Smooth muscle cell (in vitro differentiated cells): ENCODE measurements at regions not wholly inside any gene's neighbourhood (a gene's known extent, or its start where the extent isn't known, plus 50 kb on each side); places are given as distances from the start of the nearest gene placed in this dataset.

Experiments
- DNase-seq: peaks from one replicate; lab custom pipeline; 2025; ENCODE audit not compliant: unreplicated experiment; lab: John Stamatoyannopoulos, UW
- H2AFZ ChIP-seq: fragments of 200-600 bp; sonication (generic); 2 replicates; pipeline ENCODE4 v1.6.0; 2016; ENCODE audit warnings: antibody characterized with exemption, low read depth, mild to moderate bottlenecking
- H3F3A ChIP-seq: fragments of 200-600 bp; sonication (generic); 2 replicates; pipeline ENCODE4 v1.6.0; 2017; ENCODE audit warnings: antibody characterized with exemption, low read depth
- H3K27ac ChIP-seq: fragments of 200-600 bp; sonication (generic); 2 replicates; pipeline ENCODE4 v1.5.1; 2016; ENCODE audit warnings: low read depth, mild to moderate bottlenecking
- H3K27me3 ChIP-seq: fragments of 200-600 bp; sonication (generic); 2 replicates; pipeline ENCODE4 v1.6.1; 2016; ENCODE audit warnings: low read depth, mild to moderate bottlenecking
- H3K36me3 ChIP-seq: fragments of 200-600 bp; sonication (generic); 2 replicates; pipeline ENCODE4 v1.5.1; 2016; ENCODE audit warnings: low read depth
- H3K4me1 ChIP-seq: fragments of 200-600 bp; sonication (generic); 2 replicates; pipeline ENCODE4 v1.5.1; 2016; ENCODE audit warnings: low read depth
- H3K4me2 ChIP-seq: fragments of 200-600 bp; sonication (generic); 2 replicates; pipeline ENCODE4 v1.6.0; 2016; ENCODE audit warnings: mild to moderate bottlenecking
- H3K4me3 ChIP-seq: fragments of 200-600 bp; sonication (generic); 2 replicates; pipeline ENCODE4 v1.5.1; 2016; ENCODE audit warnings: mild to moderate bottlenecking
- H3K79me2 ChIP-seq: fragments of 200-600 bp; sonication (generic); 2 replicates; pipeline ENCODE4 v1.6.0; 2016; ENCODE audit warnings: low read depth, mild to moderate bottlenecking
- H3K9ac ChIP-seq: fragments of 200-600 bp; sonication (generic); 2 replicates; pipeline ENCODE4 v1.6.0; 2016; ENCODE audit warnings: low read depth
- H3K9me3 ChIP-seq: fragments of 200-600 bp; sonication (generic); replicated peaks from 2 replicates; pipeline ENCODE4 v1.5.1; 2016; ENCODE audit warnings: low read depth
- H4K20me1 ChIP-seq: fragments of 200-600 bp; sonication (generic); 2 replicates; pipeline ENCODE4 v1.6.0; 2016; ENCODE audit warnings: low read depth
- WGBS: methylation state at CpG from one replicate; pipeline ENCODE4 v1.1.7; 2016; ENCODE audit warnings: low lambda C conversion rate; 5-methylcytosine and 5-hydroxymethylcytosine counted together
- TF ChIP-seq, protein P1 (sequence below): fragments of 200-600 bp; sonication (generic); IDR thresholded peaks from 2 replicates; pipeline ENCODE4 v1.5.1; 2017; ENCODE audit warnings: borderline replicate concordance, mild to moderate bottlenecking, antibody characterized with exemption; ENCODE audit not compliant: insufficient read depth, poor library complexity, severe bottlenecking

DNA sequence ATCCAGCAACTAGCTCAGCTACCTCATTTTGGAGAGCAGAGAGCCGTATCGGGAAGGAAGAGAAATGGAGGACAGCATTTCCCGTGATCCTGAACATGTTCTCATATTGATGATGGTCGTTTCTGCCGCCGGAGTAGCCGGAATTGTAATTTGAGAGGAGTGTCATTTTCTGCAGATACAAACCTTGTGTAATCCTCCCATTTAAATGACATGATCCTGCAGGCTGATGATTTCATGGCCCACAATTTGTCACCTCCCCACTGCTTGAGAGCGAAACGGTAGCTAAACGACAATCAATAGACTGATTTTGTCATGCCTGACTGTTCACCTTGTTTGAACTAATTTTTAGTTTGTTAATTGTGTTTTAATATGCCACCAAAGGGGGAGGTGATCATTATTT is 126.5 kb upstream of the CNTN6 start:
- H3K4me1 ChIP-seq = no peaks in the 10 kb centered on the region
- H3K9ac ChIP-seq = no peak overlapping the region
- H3K27ac ChIP-seq = no peak overlapping the region
- no peaks in the 10 kb centered on the region for H4K20me1 ChIP-seq
- H3K27me3 ChIP-seq = no peaks in the 10 kb centered on the region
- H2AFZ ChIP-seq = no peak overlapping the region
- no peaks in the 10 kb centered on the region for H3K36me3 ChIP-seq
- WGBS = 86% methylated on average over 10 of the region's 10 CpGs
- H3F3A ChIP-seq = no peaks in the 10 kb centered on the region
- H3K9me3 ChIP-seq = no peaks in the 10 kb centered on the region
- TF ChIP-seq, protein P1, sequence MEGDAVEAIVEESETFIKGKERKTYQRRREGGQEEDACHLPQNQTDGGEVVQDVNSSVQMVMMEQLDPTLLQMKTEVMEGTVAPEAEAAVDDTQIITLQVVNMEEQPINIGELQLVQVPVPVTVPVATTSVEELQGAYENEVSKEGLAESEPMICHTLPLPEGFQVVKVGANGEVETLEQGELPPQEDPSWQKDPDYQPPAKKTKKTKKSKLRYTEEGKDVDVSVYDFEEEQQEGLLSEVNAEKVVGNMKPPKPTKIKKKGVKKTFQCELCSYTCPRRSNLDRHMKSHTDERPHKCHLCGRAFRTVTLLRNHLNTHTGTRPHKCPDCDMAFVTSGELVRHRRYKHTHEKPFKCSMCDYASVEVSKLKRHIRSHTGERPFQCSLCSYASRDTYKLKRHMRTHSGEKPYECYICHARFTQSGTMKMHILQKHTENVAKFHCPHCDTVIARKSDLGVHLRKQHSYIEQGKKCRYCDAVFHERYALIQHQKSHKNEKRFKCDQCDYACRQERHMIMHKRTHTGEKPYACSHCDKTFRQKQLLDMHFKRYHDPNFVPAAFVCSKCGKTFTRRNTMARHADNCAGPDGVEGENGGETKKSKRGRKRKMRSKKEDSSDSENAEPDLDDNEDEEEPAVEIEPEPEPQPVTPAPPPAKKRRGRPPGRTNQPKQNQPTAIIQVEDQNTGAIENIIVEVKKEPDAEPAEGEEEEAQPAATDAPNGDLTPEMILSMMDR = no peak
- no peak overlapping the region for H3K4me3 ChIP-seq
- H3K4me2 ChIP-seq = no peak overlapping the region
- no peak for DNase-seq
- H3K79me2 ChIP-seq = no peaks in the 10 kb centered on the region

DNA sequence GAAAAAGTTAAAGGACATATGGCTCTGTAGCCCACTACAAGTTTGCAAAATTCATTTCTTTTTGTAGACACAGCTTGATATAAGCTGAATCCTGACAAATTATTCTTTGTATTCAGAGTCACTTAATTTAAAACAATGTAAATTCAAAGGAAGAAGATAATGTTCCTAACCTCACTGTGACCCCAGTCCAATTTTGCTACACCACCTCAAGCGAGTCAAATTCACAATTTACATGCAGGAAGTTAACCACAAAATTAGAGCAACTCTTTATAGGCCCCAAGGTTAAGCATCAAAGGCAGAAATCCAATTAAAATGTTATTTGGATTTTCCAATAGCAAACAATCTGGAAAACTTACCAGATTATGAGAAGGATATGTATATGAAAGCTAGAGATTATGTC is 119.5 kb upstream of the CNTN6 start:
- no peak overlapping the region for H3K4me2 ChIP-seq
- 84% methylated on average over 1 of the region's 1 CpG for WGBS
- H2AFZ ChIP-seq = no peak overlapping the region
- DNase-seq = no peak
- no peak overlapping the region for H3K4me3 ChIP-seq
- H3F3A ChIP-seq = no peaks in the 10 kb centered on the region
- no peaks in the 10 kb centered on the region for H3K4me1 ChIP-seq
- H4K20me1 ChIP-seq = no peaks in the 10 kb centered on the region
- H3K36me3 ChIP-seq = no peaks in the 10 kb centered on the region
- no peaks in the 10 kb centered on the region for H3K27me3 ChIP-seq
- H3K9me3 ChIP-seq = no peaks in the 10 kb centered on the region
- TF ChIP-seq, protein P1 = no peak
- H3K79me2 ChIP-seq = no peaks in the 10 kb centered on the region
- no peak overlapping the region for H3K9ac ChIP-seq
- H3K27ac ChIP-seq = no peak overlapping the region

DNA sequence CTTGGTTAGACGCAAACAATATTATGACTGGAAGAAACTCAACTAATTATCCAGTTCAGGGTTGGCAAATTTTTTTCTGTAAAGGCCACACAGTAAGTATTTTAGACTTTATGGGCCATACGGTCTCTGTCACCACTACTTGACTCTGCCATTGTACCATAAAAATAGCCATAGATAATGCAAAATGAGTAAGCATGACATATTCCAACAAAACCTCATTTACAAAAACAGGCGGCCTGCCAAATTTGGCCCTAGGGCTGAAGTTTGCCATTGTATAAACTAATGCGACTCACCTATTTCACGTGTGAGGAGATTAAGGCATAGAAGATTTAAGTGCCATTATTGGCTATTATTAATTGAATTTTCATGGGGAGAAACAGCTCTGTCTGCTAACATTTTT is 116.8 kb upstream of the CNTN6 start:
- H3K9ac ChIP-seq = no peak overlapping the region
- H3K4me3 ChIP-seq = no peak overlapping the region
- H3K36me3 ChIP-seq = no peaks in the 10 kb centered on the region
- TF ChIP-seq, protein P1 = no peak
- H3K4me2 ChIP-seq = no peak overlapping the region
- H2AFZ ChIP-seq = no peak overlapping the region
- H3F3A ChIP-seq = no peaks in the 10 kb centered on the region
- no peak overlapping the region for H3K27ac ChIP-seq
- H4K20me1 ChIP-seq = no peaks in the 10 kb centered on the region
- 79% methylated on average over 5 of the region's 5 CpGs for WGBS
- H3K9me3 ChIP-seq = no peaks in the 10 kb centered on the region
- no peaks in the 10 kb centered on the region for H3K27me3 ChIP-seq
- DNase-seq = no peak
- no peaks in the 10 kb centered on the region for H3K4me1 ChIP-seq
- no peaks in the 10 kb centered on the region for H3K79me2 ChIP-seq

DNA sequence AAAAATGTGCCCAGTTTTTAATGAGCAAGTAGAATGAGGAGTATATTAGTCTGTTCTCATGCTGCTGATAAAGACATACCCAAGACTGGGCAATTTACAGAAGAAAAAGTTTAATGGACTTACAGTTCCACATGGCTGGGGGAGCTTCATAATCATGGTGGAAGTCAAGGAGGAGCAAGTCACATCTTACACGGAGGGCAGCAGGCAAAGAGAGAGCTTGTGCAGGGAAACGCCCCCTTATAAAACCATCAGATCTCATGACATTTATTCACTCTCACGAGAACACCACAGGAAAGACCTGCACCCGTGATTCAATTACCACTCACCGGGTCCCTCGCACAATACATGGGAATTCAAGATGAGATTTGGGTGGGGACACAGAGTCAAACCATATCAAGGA is 111.7 kb upstream of the CNTN6 start:
- no peak overlapping the region for H3K9ac ChIP-seq
- no peak overlapping the region for H2AFZ ChIP-seq
- DNase-seq = no peak
- TF ChIP-seq, protein P1 = no peak
- H3K4me2 ChIP-seq = no peak overlapping the region
- H3K4me3 ChIP-seq = no peak overlapping the region
- no peaks in the 10 kb centered on the region for H3F3A ChIP-seq
- no peaks in the 10 kb centered on the region for H3K27me3 ChIP-seq
- WGBS = 86% methylated on average over 6 of the region's 6 CpGs
- no peak overlapping the region for H3K27ac ChIP-seq
- H3K9me3 ChIP-seq = no peaks in the 10 kb centered on the region
- H3K4me1 ChIP-seq = no peaks in the 10 kb centered on the region
- no peaks in the 10 kb centered on the region for H4K20me1 ChIP-seq
- H3K36me3 ChIP-seq = no peaks in the 10 kb centered on the region
- H3K79me2 ChIP-seq = no peaks in the 10 kb centered on the region
